SHP77 treated with DMSO at 0.1 percent for 48 hours (cell line): ENCODE measurements at regions not wholly inside any gene's neighbourhood (a gene's known extent, or its start where the extent isn't known, plus 50 kb on each side); places are given as distances from the start of the nearest gene placed in this dataset.
A peak's percentile ranks its signal among the peaks of the same experiment; 100 is the strongest.

Source experiments
- DNase-seq: peaks from one replicate; lab custom pipeline; 2025; lab: John Stamatoyannopoulos, UW

- DNase-seq: no peak
Measured at GRCh38 chr5:146940295-146940694, 61.7 kb upstream of the PPP2R2B start.

GRCh38 chr5:146944019-146944418, 65.5 kb upstream of the PPP2R2B start:
- DNase-seq: no peak

DNA sequence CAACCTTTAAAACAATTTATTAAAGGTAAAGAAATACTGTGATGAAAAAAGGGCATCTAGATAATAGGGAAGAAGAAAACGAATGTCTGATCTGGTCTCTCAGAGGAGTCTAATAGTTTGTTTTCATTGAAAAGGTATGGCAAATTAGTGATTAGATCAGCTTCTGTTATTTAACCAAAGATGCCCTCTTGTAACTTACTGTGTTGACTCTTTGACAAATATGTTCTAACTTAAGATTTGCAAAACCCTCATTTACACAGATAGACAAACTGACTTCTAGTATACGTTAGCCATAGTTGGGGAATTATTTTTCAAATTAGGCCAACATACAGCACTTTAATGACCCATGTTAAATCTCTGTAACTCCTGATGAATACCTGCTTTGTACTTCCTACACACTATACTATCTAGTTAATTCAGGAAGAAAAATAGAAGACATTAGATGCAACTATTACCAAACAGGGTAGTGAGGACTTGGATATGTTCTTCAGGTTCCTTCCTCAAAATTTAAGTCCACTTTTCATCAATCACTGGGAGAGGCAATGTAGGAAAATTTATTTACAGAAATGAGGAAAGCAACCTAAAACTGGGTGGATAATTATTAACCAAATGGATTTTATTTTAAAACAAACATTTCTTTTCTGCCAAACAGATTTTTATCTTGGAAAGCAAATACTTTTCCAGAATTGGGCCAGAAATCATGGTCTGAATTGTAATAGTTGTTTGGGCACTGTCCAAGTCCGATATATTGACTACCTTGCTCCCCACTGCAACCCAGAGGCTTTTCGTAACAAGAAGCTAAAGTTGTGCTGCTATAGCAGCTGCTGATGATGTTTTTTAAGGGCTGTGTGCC, 66.4 kb upstream of the PPP2R2B start:
- no peak for DNase-seq

DNA sequence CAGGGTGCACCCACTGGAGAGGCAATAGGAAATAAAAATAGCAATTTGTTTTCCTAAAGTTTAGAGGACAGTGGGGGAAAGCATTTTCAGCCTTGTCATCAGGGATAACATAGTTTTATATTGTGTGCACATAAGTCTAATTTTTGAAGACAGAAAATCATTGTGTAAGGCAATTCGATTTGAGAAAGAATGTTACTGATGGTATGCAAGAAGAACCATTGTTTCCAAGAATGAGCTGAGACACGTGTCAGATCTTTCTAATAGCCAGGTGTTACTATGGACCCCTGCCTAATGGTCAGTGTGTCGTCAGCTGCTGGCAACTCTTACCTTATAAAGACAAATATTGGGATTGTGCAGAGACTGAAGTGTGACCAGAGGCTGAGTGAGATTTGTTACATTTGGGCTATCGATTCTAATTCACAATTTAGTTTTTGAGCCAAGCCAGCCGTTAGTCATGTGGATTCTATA, 67.1 kb upstream of the PPP2R2B start:
- no peak for DNase-seq

GRCh38 chr5:146947181-146947941, 68.8 kb upstream of the PPP2R2B start:
- DNase-seq: no peak

DNA sequence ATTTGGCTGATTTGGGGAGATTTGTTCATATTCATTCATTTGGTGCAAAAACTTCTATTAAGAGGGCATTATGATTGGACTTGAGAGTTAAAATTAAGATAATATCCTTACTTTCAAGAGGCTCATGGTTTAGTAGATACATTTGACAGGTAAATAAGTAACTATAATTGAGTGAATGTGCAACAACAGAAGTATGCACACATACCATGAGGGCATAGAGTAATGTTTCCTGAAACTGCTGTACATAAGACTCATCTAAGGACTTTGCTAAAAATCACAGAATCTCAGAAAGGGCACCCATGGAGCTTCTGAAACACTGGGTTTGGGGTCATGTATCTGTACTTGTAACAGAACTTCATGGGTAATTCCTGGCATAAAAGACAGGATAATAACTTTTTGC, 70.1 kb upstream of the PPP2R2B start:
- DNase-seq: no peak

- DNase-seq: no peak
Measured at GRCh38 chr5:146952168-146952567, 73.6 kb upstream of the PPP2R2B start.

- DNase-seq: no peak
Measured at GRCh38 chr5:146956217-146956616, 77.7 kb upstream of the PPP2R2B start.

DNA sequence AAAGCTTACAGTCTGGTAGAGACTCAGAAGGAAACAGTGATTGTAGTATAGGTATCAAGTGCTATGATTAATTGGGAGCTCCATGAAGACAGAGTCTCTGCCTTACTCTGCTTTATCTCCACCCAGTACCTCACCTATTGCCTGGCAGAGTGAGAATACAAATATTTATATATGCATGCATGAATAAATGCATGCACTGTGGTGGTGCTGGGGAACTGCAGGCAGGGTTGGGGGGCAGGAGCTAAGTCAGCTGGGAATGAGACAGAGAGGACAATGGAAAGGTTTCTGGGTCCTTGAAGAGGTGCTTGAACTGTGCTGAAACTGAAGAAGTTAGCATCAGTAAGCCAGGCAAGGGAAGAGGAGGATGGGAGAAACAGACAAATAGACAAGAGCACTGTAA, 80.8 kb upstream of the PPP2R2B start:
- no peak for DNase-seq

DNA sequence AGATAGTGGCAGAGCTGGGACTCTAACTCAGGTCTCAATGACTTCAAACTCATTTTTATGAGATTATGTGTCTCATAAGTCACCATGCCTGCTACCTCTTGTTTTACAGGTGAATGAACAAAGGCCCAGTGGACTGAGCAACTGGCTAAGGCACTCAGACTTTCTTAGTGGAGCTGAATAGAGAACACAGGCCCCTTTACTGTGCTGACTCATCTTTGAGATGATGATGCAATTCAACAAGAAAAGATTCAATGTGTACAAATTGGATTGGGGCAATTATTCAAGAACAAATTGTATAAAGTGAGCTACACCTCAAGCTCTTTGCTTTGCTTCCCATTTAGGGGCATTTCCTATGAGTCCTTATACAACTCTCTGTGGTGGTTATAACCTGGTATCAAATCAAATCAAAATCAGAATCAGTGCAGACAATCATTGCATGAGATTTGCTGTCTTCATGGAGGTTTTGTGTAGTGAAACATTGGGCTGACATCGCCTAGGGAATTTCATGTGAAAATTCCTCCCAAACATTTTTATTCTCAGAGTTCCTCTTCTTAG, 84.3 kb upstream of the PPP2R2B start:
- DNase-seq: no peak

GRCh38 chr5:146965761-146966659, 87.5 kb upstream of the PPP2R2B start:
- peak; percentile 72 for DNase-seq

- DNase-seq: no peak
Measured at GRCh38 chr5:146967646-146968045, 89.1 kb upstream of the PPP2R2B start.

DNA sequence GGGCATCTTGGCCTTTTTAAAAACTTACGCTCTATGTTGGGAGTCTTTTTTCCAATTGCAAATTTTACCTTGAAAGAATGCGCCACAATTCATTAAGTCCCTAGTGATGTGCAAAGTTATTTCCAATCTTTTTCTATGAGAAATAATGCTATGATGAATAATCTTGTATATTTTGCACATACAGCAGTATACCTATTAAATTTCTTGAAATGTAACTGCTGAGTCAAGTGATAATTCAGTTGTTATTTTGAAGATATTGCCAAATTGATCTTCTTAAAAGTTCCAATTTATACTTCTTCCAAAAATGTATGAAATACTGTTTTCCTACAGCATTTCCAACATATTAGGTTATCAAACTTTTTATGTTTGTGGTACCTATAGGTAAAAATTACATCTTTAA, 92.8 kb upstream of the PPP2R2B start:
- DNase-seq: no peak

DNA sequence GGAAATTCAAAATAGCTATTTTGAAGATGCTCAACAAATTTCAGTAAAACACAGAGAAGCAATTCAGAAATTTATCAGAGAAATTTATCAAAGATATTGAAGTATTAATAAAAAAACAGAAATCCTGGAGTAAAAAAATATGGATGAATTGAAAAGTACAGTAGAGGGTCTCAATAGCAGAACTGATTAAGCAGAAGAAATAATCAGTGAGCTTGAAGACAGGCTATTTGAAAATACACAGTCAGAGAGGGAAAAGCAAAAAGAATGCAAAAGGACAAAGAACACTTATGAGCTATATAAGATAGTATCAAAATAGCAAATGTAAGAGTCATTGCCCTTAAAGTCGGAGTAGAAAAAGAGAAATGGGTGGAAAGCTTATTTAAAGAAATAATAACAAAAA, 107.9 kb upstream of the PPP2R2B start:
- DNase-seq: no peak

- no peak for DNase-seq
Measured at GRCh38 chr5:146993876-146994530, 115.4 kb upstream of the PPP2R2B start.

GRCh38 chr5:146995878-146996277, 117.3 kb upstream of the PPP2R2B start:
- DNase-seq: no peak

GRCh38 chr5:147015405-147015804, 136.8 kb upstream of the PPP2R2B start:
- DNase-seq: no peak

GRCh38 chr5:147017191-147017590, 138.6 kb upstream of the PPP2R2B start:
- no peak for DNase-seq

GRCh38 chr5:147017621-147018020, 139.1 kb upstream of the PPP2R2B start:
- DNase-seq: no peak

DNA sequence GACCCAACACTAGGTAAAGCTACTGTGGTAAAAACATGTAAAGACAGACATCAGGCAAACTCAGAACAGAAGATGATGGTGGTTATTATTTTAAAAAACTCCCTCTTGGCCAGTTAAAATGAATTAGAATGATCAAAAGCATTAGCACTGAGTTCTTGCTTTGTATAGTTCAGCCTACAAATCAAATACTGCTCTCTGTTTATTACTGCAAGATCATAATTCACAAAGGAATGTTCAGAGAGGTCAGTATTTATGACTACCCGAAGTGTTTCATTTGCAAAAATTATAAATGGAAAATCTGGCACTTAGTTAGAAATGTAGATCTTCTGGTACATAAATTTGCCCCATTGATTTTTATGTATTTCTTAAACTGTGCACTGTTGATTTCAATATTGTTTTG, 140.3 kb upstream of the PPP2R2B start:
- no peak for DNase-seq

- DNase-seq: no peak
Measured at GRCh38 chr5:147036691-147037245, 158.2 kb upstream of the PPP2R2B start.
